OCI-LY3 (cell line): ENCODE measurements at regions not wholly inside any gene's neighbourhood (a gene's known extent, or its start where the extent isn't known, plus 50 kb on each side); places are given as distances from the start of the nearest gene placed in this dataset.

Source experiments
- H2AFZ ChIP-seq: fragments of 200-600, 300-600 bp; shearing (Covaris generic); 2 replicates; pipeline ENCODE4 v1.6.0; 2014; ENCODE audit warnings: antibody characterized with exemption, low read depth, low read length
- H3K27ac ChIP-seq: fragments of 200-600, 300-600 bp; sonication (generic); 2 replicates; pipeline ENCODE4 v1.5.1; 2014; ENCODE audit warnings: mild to moderate bottlenecking, low read length, moderate library complexity, mixed read lengths
- H3K27me3 ChIP-seq: fragments of 200-600, 300-600 bp; sonication (generic); 2 replicates; pipeline ENCODE4 v1.6.1; 2014; ENCODE audit warnings: low read depth, low read length, mixed read lengths
- H3K36me3 ChIP-seq: fragments of 200-600, 300-600 bp; sonication (generic); replicated peaks from 2 replicates; pipeline ENCODE3; 2014; ENCODE audit warnings: low read depth, low read length, mixed read lengths
- H3K4me1 ChIP-seq: fragments of 300-600, 200-600 bp; sonication (generic); 2 replicates; pipeline ENCODE4 v1.6.1; 2014; ENCODE audit warnings: low read length, mixed read lengths
- H3K4me2 ChIP-seq: fragments of 200-600, 300-600 bp; sonication (generic); 2 replicates; pipeline ENCODE4 v1.6.1; 2014; ENCODE audit warnings: low read length, mixed read lengths
- H3K4me3 ChIP-seq: fragments of 300-600, 200-600 bp; sonication (generic); 2 replicates; pipeline ENCODE4 v1.5.1; 2014; ENCODE audit warnings: antibody characterized with exemption, mild to moderate bottlenecking, low read length, moderate library complexity
- H3K79me2 ChIP-seq: fragments of 300-600, 200-600 bp; shearing (Covaris generic); 2 replicates; pipeline ENCODE4 v1.6.1; 2014; ENCODE audit warnings: mild to moderate bottlenecking, low read length, mixed read lengths
- H3K9ac ChIP-seq: fragments of 300-600, 200-600 bp; shearing (Covaris generic); 2 replicates; pipeline ENCODE4 v1.6.0; 2014; ENCODE audit warnings: mild to moderate bottlenecking, low read length, moderate library complexity
- H3K9me3 ChIP-seq: fragments of 200-600, 300-600 bp; shearing (Covaris generic); 2 replicates; pipeline ENCODE4 v1.6.1; 2014; ENCODE audit warnings: low read length, mixed read lengths; ENCODE audit not compliant: insufficient read depth
- H4K20me1 ChIP-seq: fragments of 200-600, 300-600 bp; sonication (generic); 2 replicates; pipeline ENCODE4 v1.6.1; 2016; ENCODE audit warnings: low read length, mixed read lengths; ENCODE audit not compliant: insufficient read depth
- EZH2phosphoT487 ChIP-seq: fragments of 200-600 bp; shearing (Covaris generic); IDR thresholded peaks from 2 replicates; pipeline ENCODE4 v1.6.1; 2018; ENCODE audit warnings: antibody characterized with exemption, mixed run types, low read depth
- TF ChIP-seq, protein P1 (sequence below): fragments of 200-600, 300-600 bp; sonication (generic); IDR thresholded peaks from 2 replicates; pipeline ENCODE4 v1.5.1; 2014; ENCODE audit warnings: antibody characterized with exemption, low read length, low read depth

- H3K27me3 ChIP-seq, result no peaks in the 10 kb centered on the region
- no peak overlapping the region for H3K4me2 ChIP-seq
- TF ChIP-seq EZH2phosphoT487, result no peak
- TF ChIP-seq, protein P1, sequence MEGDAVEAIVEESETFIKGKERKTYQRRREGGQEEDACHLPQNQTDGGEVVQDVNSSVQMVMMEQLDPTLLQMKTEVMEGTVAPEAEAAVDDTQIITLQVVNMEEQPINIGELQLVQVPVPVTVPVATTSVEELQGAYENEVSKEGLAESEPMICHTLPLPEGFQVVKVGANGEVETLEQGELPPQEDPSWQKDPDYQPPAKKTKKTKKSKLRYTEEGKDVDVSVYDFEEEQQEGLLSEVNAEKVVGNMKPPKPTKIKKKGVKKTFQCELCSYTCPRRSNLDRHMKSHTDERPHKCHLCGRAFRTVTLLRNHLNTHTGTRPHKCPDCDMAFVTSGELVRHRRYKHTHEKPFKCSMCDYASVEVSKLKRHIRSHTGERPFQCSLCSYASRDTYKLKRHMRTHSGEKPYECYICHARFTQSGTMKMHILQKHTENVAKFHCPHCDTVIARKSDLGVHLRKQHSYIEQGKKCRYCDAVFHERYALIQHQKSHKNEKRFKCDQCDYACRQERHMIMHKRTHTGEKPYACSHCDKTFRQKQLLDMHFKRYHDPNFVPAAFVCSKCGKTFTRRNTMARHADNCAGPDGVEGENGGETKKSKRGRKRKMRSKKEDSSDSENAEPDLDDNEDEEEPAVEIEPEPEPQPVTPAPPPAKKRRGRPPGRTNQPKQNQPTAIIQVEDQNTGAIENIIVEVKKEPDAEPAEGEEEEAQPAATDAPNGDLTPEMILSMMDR, result no peak
- H2AFZ ChIP-seq, result no peak overlapping the region
- peaks cover 42% of the 10 kb centered on the region for H3K9me3 ChIP-seq
- H3K27ac ChIP-seq, result no peak overlapping the region
- no peak overlapping the region for H3K9ac ChIP-seq
- H3K79me2 ChIP-seq, result no peaks in the 10 kb centered on the region
- H4K20me1 ChIP-seq, result no peaks in the 10 kb centered on the region
- peaks cover 19% of the 10 kb centered on the region for H3K36me3 ChIP-seq
- H3K4me1 ChIP-seq, result peaks cover 7% of the 10 kb centered on the region; the same call in 1 of the 2 replicates
- no peak overlapping the region for H3K4me3 ChIP-seq
These were observed 75.7 kb upstream of the UST start for GRCh38 chr6:148671085-148671484.

DNA sequence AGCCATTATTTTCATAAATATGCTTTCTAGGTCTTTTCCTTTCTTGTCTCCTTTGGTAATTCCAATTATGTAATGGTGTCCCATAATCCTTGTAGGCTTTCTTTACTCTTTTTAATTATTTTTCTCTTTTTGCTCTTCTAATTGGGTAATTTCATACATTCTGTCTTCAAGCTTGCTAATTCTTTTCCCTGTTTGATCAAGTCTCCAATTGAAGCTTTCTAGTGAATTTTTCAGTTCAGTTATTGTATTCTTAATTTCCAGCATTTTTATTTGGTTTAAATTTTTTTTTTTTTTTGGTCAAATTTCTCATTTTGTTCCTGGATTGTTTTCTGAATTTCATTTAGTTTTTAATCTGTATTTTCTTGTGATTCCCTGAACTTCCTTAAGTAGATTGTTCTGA lies 74.9 kb upstream of the UST start:
- no peak for TF ChIP-seq EZH2phosphoT487
- TF ChIP-seq, protein P1, result no peak
- Histone ChIP-seq H3K79me2 (no peaks in the 10 kb centered on the region), H2AFZ (no peak overlapping the region), H3K36me3 (peaks cover 19% of the 10 kb centered on the region), H4K20me1 (no peaks in the 10 kb centered on the region), H3K27me3 (no peaks in the 10 kb centered on the region), H3K4me1 (peaks cover 7% of the 10 kb centered on the region; the same call in 1 of the 2 replicates), H3K9ac (no peak overlapping the region), H3K4me2 (no peak overlapping the region), H3K4me3 (no peak overlapping the region), H3K9me3 (peaks cover 38% of the 10 kb centered on the region), H3K27ac (no peak overlapping the region)

GRCh38 chr6:148674306-148674705 lies 72.5 kb upstream of the UST start:
- TF ChIP-seq EZH2phosphoT487, result no peak
- TF ChIP-seq, protein P1, result no peak
- Histone ChIP-seq H3K27ac (no peak overlapping the region), H3K9me3 (peaks cover 39% of the 10 kb centered on the region), H2AFZ (no peak overlapping the region), H3K4me1 (peaks cover 23% of the 10 kb centered on the region), H3K4me3 (no peak overlapping the region), H3K27me3 (no peaks in the 10 kb centered on the region), H3K79me2 (no peaks in the 10 kb centered on the region), H3K36me3 (peaks cover 23% of the 10 kb centered on the region), H4K20me1 (no peaks in the 10 kb centered on the region), H3K9ac (no peak overlapping the region), H3K4me2 (no peak overlapping the region)

DNA sequence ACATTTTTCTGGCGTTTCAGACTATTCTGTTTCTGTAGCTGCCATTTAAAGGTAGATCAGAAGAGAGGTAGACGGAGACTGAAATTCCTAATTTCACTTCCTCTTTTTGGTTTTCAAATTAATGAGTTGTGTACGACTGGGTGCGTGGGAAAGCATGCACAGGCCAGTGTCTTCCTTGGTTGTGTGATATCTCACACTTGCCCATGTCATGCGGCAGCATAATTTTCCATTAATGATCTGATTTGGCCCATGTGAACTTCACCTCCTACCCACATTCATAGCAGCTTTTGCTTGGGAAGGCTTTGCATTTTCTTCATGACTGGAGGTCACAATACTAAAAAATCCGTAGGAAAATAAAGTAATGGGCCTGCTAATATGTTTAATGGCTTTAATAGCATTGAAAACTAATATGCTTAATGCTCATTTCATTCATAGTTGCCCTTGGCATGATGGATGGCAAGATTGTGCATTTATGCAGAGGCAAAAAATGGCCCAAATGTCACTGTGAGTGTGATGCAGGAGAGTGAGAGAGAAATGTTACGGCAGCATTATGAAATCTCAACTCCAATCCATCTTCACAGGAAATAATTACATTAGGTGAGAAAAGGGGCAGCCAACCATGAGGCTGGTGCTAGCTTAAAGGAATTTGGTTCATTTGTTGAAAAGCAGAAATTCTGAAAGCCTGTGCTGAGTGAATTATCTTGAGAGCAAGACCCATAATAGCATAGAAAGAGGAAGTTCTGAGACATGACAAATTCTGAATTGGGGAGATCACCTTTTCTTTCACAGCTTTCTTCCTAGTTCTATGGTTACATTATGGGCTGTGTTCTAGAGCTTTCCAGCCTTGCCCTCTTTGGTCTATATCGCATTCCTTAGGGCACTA lies 69.0 kb upstream of the UST start:
- Histone ChIP-seq H3K9me3 (peaks cover 27% of the 10 kb centered on the region; the same call in 1 of the 2 replicates), H3K79me2 (no peaks in the 10 kb centered on the region), H3K9ac (peak overlapping the region; percentile 7; the same call in 1 of the 2 replicates), H4K20me1 (no peaks in the 10 kb centered on the region), H3K27me3 (no peaks in the 10 kb centered on the region), H3K27ac (peak overlapping the region; percentile 90), H3K4me3 (peak overlapping the region; percentile 34; the same call in 1 of the 2 replicates), H3K36me3 (peaks cover 25% of the 10 kb centered on the region), H3K4me1 (peaks cover 27% of the 10 kb centered on the region), H2AFZ (no peak overlapping the region), H3K4me2 (peak overlapping the region; percentile 56)
- TF ChIP-seq, protein P1, result no peak
- no peak for TF ChIP-seq EZH2phosphoT487
